GM21737 (cell line): ENCODE measurements at regions not wholly inside any gene's neighbourhood (a gene's known extent, or its start where the extent isn't known, plus 50 kb on each side); places are given as distances from the start of the nearest gene placed in this dataset.
A peak's percentile ranks its signal among the peaks of the same experiment; 100 is the strongest.
"Not testable (repeated sequence)": the region's sequence is repeated elsewhere in the genome, so short reads cannot be mapped to it uniquely, and the experiment has no call there.

Experiments
- ATAC-seq: cut with Tn5 transposase; IDR thresholded peaks from one replicate; pipeline ENCODE4 v1.9.1; 2021; ENCODE audit warnings: mild to moderate bottlenecking, moderate library complexity; ENCODE audit not compliant: unreplicated experiment

DNA sequence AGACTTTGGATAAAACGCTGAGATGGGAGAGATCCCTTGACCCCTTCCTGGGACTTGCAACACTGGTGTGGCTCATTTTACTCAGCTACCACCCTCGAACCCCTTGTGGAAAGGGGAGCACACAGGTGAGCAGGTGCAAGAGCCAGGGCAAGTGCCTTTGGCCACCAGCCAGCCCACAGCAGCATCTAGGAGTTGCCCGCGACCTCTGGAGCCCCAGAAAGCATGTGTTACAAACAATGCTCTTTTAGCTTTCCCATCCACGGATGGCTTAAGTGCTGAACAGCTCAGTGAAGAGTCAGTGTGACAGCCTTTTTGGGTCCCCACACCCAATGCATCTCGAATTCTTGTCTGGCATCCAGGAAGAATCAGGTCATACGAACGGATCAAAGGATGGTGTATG lies 197.8 kb downstream of the MEMO1 start:
- no peak for ATAC-seq

DNA sequence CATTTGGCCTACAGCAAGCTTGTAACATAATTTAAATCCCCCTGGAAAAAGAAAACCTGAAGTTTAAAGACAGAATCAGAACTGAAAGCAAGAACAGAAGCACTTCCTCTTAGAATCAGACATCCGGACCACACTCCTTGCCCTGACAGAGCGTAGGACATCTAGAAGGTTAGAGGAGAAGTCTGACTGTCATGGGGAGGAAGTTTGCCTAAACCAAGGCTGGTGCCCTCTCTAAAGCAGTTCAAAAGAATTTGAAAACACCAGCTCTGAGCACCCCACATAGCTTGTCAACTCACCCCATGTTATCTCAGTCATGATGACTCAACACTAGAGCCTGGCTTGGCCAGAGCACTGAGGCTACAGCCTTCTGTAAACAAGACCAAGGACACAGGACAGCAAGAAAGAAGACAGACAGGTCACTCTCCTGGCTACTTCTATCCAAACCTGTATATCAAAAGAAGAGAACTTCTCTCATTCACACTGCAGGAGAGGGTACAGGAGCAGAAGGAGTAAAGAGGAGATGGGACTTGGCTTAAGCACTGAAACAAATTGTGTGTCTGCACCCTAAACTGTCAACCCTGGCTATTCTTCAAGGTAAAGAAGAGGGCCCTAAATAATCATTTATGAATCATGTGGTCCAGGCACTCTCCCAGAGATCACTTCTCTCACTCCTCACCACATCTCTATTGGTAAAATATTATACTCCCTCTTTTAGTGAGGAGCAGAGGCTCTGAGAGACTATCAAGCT lies 198.6 kb downstream of the MEMO1 start:
- ATAC-seq = peak; percentile 99

DNA sequence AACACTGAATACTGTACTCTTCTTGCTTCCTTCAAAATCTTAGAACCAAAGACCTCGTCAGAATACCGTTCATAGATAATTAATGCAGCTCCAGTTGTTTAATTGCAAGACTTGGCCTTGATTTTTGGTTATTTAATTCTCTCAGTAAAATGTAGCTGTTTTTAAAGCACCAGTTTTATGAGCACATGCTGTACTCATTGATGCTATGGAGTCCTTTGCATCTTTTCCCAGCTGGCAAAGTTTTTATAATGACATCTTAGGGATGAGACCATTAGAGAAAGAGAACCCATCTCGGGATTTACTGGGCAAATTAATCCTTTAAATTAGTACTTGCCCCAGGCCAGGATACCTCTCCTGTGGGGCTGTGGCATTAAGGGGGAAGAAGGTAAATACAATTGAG lies 199.3 kb downstream of the MEMO1 start:
- ATAC-seq = no peak

DNA sequence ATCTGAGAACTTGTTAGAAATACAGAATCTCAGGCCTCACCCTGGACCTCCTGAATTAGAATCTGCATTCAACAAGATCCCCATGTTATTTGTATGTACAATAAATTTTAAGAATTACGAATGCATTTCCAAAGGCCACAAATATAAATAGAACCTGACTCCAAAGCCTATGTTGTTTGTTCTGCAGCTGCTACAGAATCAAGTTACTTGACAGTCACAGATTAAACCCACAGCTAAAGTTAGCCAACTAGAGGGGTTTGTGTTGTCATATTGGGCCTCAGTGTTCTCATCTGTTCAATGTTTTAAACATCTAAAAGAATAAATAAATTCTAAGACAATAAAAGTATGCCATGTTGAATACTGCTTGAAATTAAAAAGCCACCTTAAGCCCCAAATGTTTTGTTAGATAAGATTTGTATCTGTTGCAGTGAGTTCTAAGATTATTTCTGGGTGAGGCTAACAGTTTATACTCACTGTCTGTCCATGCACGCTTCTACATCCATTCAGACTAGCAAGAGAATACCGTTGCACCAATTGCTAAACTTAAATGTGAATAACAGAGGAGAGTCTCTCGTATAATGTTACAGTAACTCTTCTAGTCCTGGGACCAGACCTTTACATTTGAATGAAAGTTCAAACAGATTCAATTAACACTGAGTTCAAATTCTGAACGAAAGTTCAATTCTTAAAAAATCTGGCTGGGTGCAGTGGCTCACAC lies 200.4 kb downstream of the MEMO1 start:
- no peak for ATAC-seq

DNA sequence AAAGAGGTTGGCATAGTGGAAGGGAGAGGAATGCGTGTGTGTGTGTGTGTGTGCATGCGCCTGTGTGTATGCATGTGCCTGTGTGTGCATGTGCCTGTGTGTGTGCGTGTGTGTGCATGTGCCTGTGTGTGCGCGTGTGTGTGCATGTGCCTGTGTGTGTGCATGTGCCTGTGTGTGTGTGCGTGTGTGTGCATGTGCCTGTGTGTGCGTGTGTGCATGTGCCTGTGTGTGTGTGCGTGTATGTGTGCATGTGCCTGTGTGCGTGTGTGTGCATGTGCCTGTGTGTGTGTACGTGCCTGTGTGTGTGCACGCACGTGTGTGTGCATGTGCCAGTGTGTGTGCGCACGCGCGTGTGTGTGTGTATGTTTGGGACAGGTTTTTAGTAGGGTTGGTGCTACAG lies 205.1 kb downstream of the MEMO1 start:
- no peak for ATAC-seq

GRCh38 chr2:31803481-31804153 lies 207.2 kb downstream of the MEMO1 start:
- ATAC-seq = not testable (repeated sequence)

DNA sequence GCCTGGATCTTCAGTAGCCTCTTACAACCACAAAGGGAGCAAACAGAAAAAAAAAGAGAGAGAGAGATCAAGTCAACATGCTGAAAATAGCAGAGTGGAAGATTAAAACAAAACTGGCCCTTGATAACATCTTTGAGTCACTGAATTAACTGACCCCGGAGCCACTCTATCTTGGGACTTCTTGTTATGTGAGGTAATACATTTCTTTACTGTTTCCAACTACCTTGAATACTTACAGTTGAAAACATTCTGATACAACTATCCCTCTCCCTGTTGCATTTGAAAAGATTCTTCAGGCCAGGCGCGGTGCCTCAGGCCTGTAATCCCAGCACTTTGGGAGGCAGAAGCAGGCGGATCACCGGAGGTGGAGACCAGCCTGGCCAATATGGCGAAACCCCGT lies 208.1 kb downstream of the MEMO1 start:
- no peak for ATAC-seq

GRCh38 chr2:31799282-31799681 lies 211.5 kb downstream of the MEMO1 start:
- ATAC-seq = not testable (repeated sequence)

GRCh38 chr2:31788273-31788672 lies 207.5 kb upstream of the SRD5A2 start:
- no peak for ATAC-seq

DNA sequence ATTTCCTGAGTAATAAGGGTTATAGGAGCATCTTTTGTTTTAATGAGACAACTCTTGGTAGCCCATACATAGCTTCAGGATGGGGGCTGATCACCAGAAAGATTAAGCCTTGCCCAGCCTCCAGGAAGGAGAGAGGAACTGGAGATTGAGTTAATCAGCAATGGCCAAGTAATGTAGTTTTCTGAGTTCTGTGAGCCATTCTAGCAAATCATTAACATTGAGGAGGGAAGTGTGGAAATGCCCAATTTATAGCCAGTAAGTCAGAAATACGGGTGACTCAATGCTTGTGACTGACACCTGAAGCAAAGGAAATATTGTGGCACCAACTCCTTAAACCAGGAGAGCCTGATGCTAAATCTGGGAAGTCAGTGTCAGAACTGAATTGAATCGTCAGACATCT lies 205.1 kb upstream of the SRD5A2 start:
- ATAC-seq = peak; percentile 67

- ATAC-seq = no peak
Measured at GRCh38 chr2:31784868-31785267, 204.1 kb upstream of the SRD5A2 start.

GRCh38 chr2:31783446-31784091 lies 202.8 kb upstream of the SRD5A2 start:
- ATAC-seq = not testable (repeated sequence)

DNA sequence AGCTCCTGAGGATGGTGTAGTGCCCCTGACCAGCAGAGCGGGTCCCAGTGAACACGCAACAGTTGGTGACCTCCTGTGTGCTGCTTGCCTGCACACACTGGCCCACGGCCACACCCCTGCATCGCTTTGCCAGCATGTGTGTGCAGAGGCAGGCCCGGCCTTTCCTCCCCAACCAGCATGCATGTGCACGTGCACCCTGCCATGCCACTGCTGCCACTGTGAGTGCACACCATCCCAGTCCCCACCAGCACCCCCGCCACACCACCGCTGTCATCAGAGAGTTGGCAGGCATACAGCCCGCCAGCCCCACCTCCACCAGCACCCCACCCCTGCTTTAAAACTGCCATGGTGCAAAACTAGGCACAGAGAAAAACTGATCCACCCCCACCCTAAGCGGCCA lies 197.4 kb upstream of the SRD5A2 start:
- ATAC-seq = no peak

DNA sequence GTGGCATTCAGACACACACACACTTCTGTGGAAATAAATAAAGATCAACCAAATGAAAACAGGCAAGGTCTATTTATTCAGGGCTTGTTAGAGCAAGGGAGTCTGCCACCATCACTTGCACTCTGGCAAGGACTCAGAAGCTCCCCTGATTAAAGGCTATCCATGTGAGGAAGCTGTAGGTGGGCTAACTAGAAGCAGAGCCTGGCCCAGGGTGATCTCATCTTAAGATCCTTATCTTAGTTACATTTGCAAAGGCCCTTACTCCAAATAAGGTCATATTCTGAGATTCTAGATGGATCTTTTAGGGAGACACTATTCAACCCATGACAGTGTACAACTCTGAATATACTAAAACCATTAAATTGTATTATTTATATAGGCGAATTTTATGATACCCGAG lies 190.0 kb upstream of the SRD5A2 start:
- no peak for ATAC-seq

GRCh38 chr2:31765078-31765945 lies 184.6 kb upstream of the SRD5A2 start:
- ATAC-seq = no peak

DNA sequence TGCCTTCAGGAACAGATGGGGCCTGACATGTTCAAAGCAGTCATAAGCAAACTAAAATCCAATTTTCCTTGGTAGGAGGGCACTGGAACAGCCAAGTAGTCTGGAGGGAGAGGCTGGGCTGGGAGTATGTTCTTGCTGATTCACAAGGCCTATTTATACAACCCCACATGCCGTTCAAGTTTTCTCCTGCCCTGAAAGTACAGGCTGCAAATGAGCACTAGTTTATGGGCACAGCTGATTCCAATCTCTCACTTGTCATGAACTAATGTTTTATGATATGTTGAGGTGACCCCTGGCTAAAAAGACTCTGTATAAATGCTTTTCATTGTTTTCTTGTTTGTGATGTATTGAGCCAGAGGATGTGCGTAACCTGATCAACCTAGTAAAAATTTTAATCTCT lies 183.4 kb upstream of the SRD5A2 start:
- ATAC-seq = no peak

- ATAC-seq = no peak
Measured at GRCh38 chr2:31762085-31762484, 181.3 kb upstream of the SRD5A2 start.

DNA sequence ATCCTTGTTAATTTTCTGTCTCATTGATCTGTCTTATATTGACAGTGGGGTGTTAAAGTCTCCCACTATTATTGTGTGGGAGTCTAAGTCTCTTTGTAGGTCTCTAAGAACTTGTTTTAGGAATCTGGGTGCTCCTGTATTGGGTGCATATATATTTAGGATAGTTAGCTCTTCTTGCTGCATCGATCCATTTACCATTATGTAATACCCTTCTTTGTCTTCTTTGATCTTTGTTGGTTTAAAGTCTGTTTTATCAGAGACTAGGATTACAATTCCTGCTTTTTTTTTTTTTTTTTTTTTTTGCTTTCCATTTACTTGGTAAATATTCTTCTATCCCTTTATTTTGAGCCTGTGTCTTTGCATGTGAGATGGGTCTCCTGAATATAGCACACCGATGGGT lies 176.6 kb upstream of the SRD5A2 start:
- ATAC-seq = not testable (repeated sequence)

DNA sequence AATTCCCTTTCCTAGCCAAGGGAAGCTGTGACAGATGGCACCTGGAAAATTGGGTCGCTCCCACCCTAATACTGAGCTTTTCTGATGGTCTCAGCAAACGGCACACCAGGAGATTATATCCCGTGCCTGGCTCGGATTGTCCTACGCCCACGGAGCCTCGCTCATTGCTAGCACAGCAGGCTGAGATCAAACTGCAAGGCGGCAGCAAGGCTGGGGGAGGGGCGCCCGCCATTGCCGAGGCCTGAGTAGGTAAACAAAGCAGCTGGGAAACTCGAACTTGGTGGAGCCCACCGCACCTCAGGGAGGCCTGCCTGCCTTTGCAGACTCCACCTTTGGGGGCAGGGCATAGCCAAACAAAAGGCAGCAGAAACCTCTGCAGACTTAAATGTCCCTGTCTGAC lies 168.0 kb upstream of the SRD5A2 start:
- not testable (repeated sequence) for ATAC-seq

GRCh38 chr2:31748041-31748440 lies 167.3 kb upstream of the SRD5A2 start:
- ATAC-seq = no peak
